ENCODE measurements at regions not wholly inside any gene's neighbourhood (a gene's known extent, or its start where the extent isn't known, plus 50 kb on each side); places are given as distances from the start of the nearest gene placed in this dataset.

- Histone ChIP-seq H3K9ac (ENCODE audit: low read length) (no peak overlapping the region), H3K4me1 (ENCODE audit: control insufficient read depth in 2 of 2, insufficient read depth in 2 of 2, low read length in 2 of 2) (no peaks in the 10 kb centered on the region), H4K20me1 (ENCODE audit: control insufficient read depth, insufficient read depth, low read length, poor library complexity, severe bottlenecking) (no peaks in the 10 kb centered on the region), H3K4me3 (ENCODE audit: control extremely low read depth in 1 of 5, extremely low read depth in 1 of 5, insufficient read depth in 1 of 5, low read depth in 2 of 5, low read length in 4 of 5) (no peak overlapping the region), H3K79me2 (ENCODE audit: control insufficient read depth, insufficient read depth, low read length) (no peaks in the 10 kb centered on the region), H3K4me2 (replicated peaks; ENCODE audit: low read depth, low read length, poor library complexity, severe bottlenecking) (no peak overlapping the region), H3K27me3 (replicated peaks in 1 of 4; ENCODE audit: control extremely low read depth in 1 of 4, control insufficient read depth in 3 of 4, insufficient read depth in 4 of 4, low read length in 3 of 4) (no peaks in the 10 kb centered on the region), H2AFZ (ENCODE audit: insufficient read depth, low read depth, low read length, poor library complexity, severe bottlenecking) (no peak overlapping the region), H3K36me3 (replicated peaks in 1 of 2; ENCODE audit: control extremely low read depth in 1 of 2, control insufficient read depth in 1 of 2, extremely low read depth in 1 of 2, insufficient read depth in 2 of 2, low read length in 1 of 2) (no peaks in the 10 kb centered on the region), H3K9me3 (ENCODE audit: control extremely low read depth in 1 of 3, control insufficient read depth in 2 of 3, insufficient read depth in 1 of 3, low read length in 2 of 3) (no peaks in the 10 kb centered on the region), H3K27ac (ENCODE audit: low read length in 2 of 2) (no peak overlapping the region)
- no peaks in the 10 kb centered on the region for H3K4me1 Mint-ChIP-seq
- POLR2A ChIA-PET = no interaction called here
- TF ChIP-seq CTCF (IDR thresholded peaks at IDR 0.05) (no peak), EZH2 (IDR thresholded peaks at IDR 0.05; ENCODE audit: borderline replicate concordance, insufficient read depth, low read depth, low read length, poor library complexity, severe bottlenecking) (no peak)
- H3K27me3 Mint-ChIP-seq = peaks cover 9% of the 10 kb centered on the region
- CTCF ChIA-PET = no interaction called here
- intact Hi-C loops (cut with micrococcal nuclease) = no loop called here
- H3K9me3 Mint-ChIP-seq (ENCODE audit: insufficient read depth) = peaks cover 3% of the 10 kb centered on the region
- DNase-seq (no peak), ATAC-seq (ENCODE audit: low read depth) (no peak)
- H3K4me3 Mint-ChIP-seq = no peak overlapping the region
- no peak overlapping the region for H3K27ac Mint-ChIP-seq
- WGBS (ENCODE audit: insufficient coverage) = 85% methylated on average over 4 of the region's 4 CpGs
These were observed 316.1 kb downstream of the AACS start for GRCh38 chr12:125381373-125381772.

DNA sequence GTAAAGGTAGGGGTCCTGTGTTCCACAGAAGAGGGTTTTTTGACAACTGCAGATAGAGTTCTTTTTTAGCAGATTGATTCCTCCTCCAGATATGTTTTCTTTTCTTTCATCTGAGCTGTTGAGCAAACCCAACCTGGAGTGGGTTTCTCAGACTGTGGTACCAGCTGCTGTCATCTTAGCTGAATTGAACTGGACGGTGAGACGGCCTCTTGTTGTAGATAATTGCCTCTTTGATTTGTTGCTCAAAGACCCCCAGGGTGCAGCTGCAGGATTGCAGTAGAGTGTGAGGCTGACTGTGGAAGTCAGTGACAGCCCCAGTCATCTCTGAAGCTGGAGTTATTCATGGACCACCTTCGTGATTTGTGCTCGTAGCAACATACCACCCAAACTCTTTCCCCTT, 317.7 kb downstream of the AACS start:
- Mint-ChIP-seq H3K4me3 (no peak overlapping the region), H3K27me3 (peaks cover 17% of the 10 kb centered on the region), H3K4me1 (no peaks in the 10 kb centered on the region), H3K9me3 (ENCODE audit: insufficient read depth) (peaks cover 3% of the 10 kb centered on the region), H3K27ac (no peak overlapping the region)
- no peaks in the 10 kb centered on the region for H3K27me3 ChIP-seq (replicated peaks in 1 of 4; ENCODE audit: control extremely low read depth in 1 of 4, control insufficient read depth in 3 of 4, insufficient read depth in 4 of 4, low read length in 3 of 4)
- no peaks in the 10 kb centered on the region for H4K20me1 ChIP-seq (ENCODE audit: control insufficient read depth, insufficient read depth, low read length, poor library complexity, severe bottlenecking)
- TF ChIP-seq CTCF (IDR thresholded peaks at IDR 0.05) = no peak
- no peak for TF ChIP-seq EZH2 (IDR thresholded peaks at IDR 0.05; ENCODE audit: borderline replicate concordance, insufficient read depth, low read depth, low read length, poor library complexity, severe bottlenecking)
- H2AFZ ChIP-seq (ENCODE audit: insufficient read depth, low read depth, low read length, poor library complexity, severe bottlenecking) = no peak overlapping the region
- H3K27ac ChIP-seq (ENCODE audit: low read length in 2 of 2) = no peak overlapping the region
- no peaks in the 10 kb centered on the region for H3K36me3 ChIP-seq (replicated peaks in 1 of 2; ENCODE audit: control extremely low read depth in 1 of 2, control insufficient read depth in 1 of 2, extremely low read depth in 1 of 2, insufficient read depth in 2 of 2, low read length in 1 of 2)
- intact Hi-C loops (cut with micrococcal nuclease) = no loop called here
- H3K9me3 ChIP-seq (ENCODE audit: control extremely low read depth in 1 of 3, control insufficient read depth in 2 of 3, insufficient read depth in 1 of 3, low read length in 2 of 3) = no peaks in the 10 kb centered on the region
- DNase-seq (no peak), ATAC-seq (ENCODE audit: low read depth) (no peak)
- 77% methylated on average over 2 of the region's 4 CpGs for WGBS (ENCODE audit: insufficient coverage)
- CTCF ChIA-PET = no interaction called here
- no peaks in the 10 kb centered on the region for H3K4me1 ChIP-seq (ENCODE audit: control insufficient read depth in 2 of 2, insufficient read depth in 2 of 2, low read length in 2 of 2)
- no peak overlapping the region for H3K9ac ChIP-seq (ENCODE audit: low read length)
- no peaks in the 10 kb centered on the region for H3K79me2 ChIP-seq (ENCODE audit: control insufficient read depth, insufficient read depth, low read length)
- POLR2A ChIA-PET = no interaction called here
- no peak overlapping the region for H3K4me2 ChIP-seq (replicated peaks; ENCODE audit: low read depth, low read length, poor library complexity, severe bottlenecking)
- no peak overlapping the region for H3K4me3 ChIP-seq (ENCODE audit: control extremely low read depth in 1 of 5, extremely low read depth in 1 of 5, insufficient read depth in 1 of 5, low read depth in 2 of 5, low read length in 4 of 5)

All from B cell (primary cell).